ENCODE measurements at regions not wholly inside any gene's neighbourhood (a gene's known extent, or its start where the extent isn't known, plus 50 kb on each side); places are given as distances from the start of the nearest gene placed in this dataset.

GRCh38 chr1:177790566-177790965, 179.3 kb downstream of the SEC16B start:
- Histone ChIP-seq H3K4me3 (ENCODE audit: low read depth, low read length) (no peak overlapping the region), H3K27ac (ENCODE audit: low read depth) (no peak overlapping the region), H3K4me1 (ENCODE audit: insufficient read depth) (no peaks in the 10 kb centered on the region), H3K36me3 (ENCODE audit: insufficient read depth) (no peaks in the 10 kb centered on the region)
- DNase-seq (ENCODE audit: extremely low spot score), result no peak

GRCh38 chr1:177789956-177790355, 179.9 kb downstream of the SEC16B start:
- Histone ChIP-seq H3K27ac (ENCODE audit: low read depth) (no peak overlapping the region), H3K4me1 (ENCODE audit: insufficient read depth) (no peaks in the 10 kb centered on the region), H3K4me3 (ENCODE audit: low read depth, low read length) (no peak overlapping the region), H3K36me3 (ENCODE audit: insufficient read depth) (no peaks in the 10 kb centered on the region)
- 89% methylated on average over 3 of the region's 3 CpGs for WGBS
- DNase-seq (ENCODE audit: extremely low spot score), result no peak

GRCh38 chr1:177786176-177786745, 183.6 kb downstream of the SEC16B start:
- Histone ChIP-seq H3K4me1 (ENCODE audit: insufficient read depth) (no peaks in the 10 kb centered on the region), H3K27ac (ENCODE audit: low read depth) (no peak overlapping the region), H3K36me3 (ENCODE audit: insufficient read depth) (no peaks in the 10 kb centered on the region), H3K4me3 (ENCODE audit: low read depth, low read length) (no peak overlapping the region)
- no peak for DNase-seq (ENCODE audit: extremely low spot score)
- 68% methylated on average over 6 of the region's 6 CpGs for WGBS

GRCh38 chr1:177784936-177785335, 184.9 kb downstream of the SEC16B start:
- no peak for DNase-seq (ENCODE audit: extremely low spot score)
- Histone ChIP-seq H3K4me3 (ENCODE audit: low read depth, low read length) (no peak overlapping the region), H3K36me3 (ENCODE audit: insufficient read depth) (no peaks in the 10 kb centered on the region), H3K27ac (ENCODE audit: low read depth) (no peak overlapping the region), H3K4me1 (ENCODE audit: insufficient read depth) (no peaks in the 10 kb centered on the region)
- WGBS, result 56% methylated on average over 1 of the region's 1 CpG

- Histone ChIP-seq H3K4me3 (ENCODE audit: low read depth, low read length) (no peak overlapping the region), H3K4me1 (ENCODE audit: insufficient read depth) (no peaks in the 10 kb centered on the region), H3K27ac (ENCODE audit: low read depth) (no peak overlapping the region), H3K36me3 (ENCODE audit: insufficient read depth) (no peaks in the 10 kb centered on the region)
- WGBS, result 82% methylated on average over 1 of the region's 1 CpG
- DNase-seq (ENCODE audit: extremely low spot score), result no peak
These were observed 185.4 kb downstream of the SEC16B start for GRCh38 chr1:177784409-177784808.

- H3K4me3 ChIP-seq (ENCODE audit: low read depth, low read length), result no peak overlapping the region
- WGBS, result 68% methylated on average over 4 of the region's 4 CpGs
- H3K4me1 ChIP-seq (ENCODE audit: insufficient read depth), result no peaks in the 10 kb centered on the region
- H3K36me3 ChIP-seq (ENCODE audit: insufficient read depth), result no peaks in the 10 kb centered on the region
- DNase-seq (ENCODE audit: extremely low spot score), result no peak
- H3K27ac ChIP-seq (ENCODE audit: low read depth), result no peak overlapping the region
These were observed 186.8 kb downstream of the SEC16B start for GRCh38 chr1:177783051-177783450.

- 26% methylated on average over 5 of the region's 5 CpGs for WGBS
- peak; percentile 32 for DNase-seq (ENCODE audit: extremely low spot score)
These were observed 189.7 kb downstream of the SEC16B start for GRCh38 chr1:177780096-177780700.

GRCh38 chr1:177779166-177779965, 190.5 kb downstream of the SEC16B start:
- no peak overlapping the region for H3K27ac ChIP-seq (ENCODE audit: low read depth)
- no peak overlapping the region for H3K4me3 ChIP-seq (ENCODE audit: low read depth, low read length)
- no peaks in the 10 kb centered on the region for H3K36me3 ChIP-seq (ENCODE audit: insufficient read depth)
- no peak for DNase-seq (ENCODE audit: extremely low spot score)
- WGBS, result 53% methylated on average over 10 of the region's 10 CpGs
- no peaks in the 10 kb centered on the region for H3K4me1 ChIP-seq (ENCODE audit: insufficient read depth)

More at GRCh38 chr1:177780096-177780700, 189.7 kb downstream of the SEC16B start:
- H3K4me3 ChIP-seq (ENCODE audit: low read depth, low read length), result no peak overlapping the region
- H3K4me1 ChIP-seq (ENCODE audit: insufficient read depth), result no peaks in the 10 kb centered on the region
- H3K27ac ChIP-seq (ENCODE audit: low read depth), result no peak overlapping the region
- H3K36me3 ChIP-seq (ENCODE audit: insufficient read depth), result no peaks in the 10 kb centered on the region

GRCh38 chr1:177775924-177776323, 193.9 kb downstream of the SEC16B start:
- 65% methylated on average over 4 of the region's 4 CpGs for WGBS
- DNase-seq (ENCODE audit: extremely low spot score), result no peak
- Histone ChIP-seq H3K4me3 (ENCODE audit: low read depth, low read length) (no peak overlapping the region), H3K27ac (ENCODE audit: low read depth) (no peak overlapping the region), H3K36me3 (ENCODE audit: insufficient read depth) (no peaks in the 10 kb centered on the region), H3K4me1 (ENCODE audit: insufficient read depth) (no peaks in the 10 kb centered on the region)

- no peak for DNase-seq (ENCODE audit: extremely low spot score)
- H3K36me3 ChIP-seq (ENCODE audit: insufficient read depth), result no peaks in the 10 kb centered on the region
- H3K4me3 ChIP-seq (ENCODE audit: low read depth, low read length), result no peak overlapping the region
- 81% methylated on average over 3 of the region's 3 CpGs for WGBS
- no peaks in the 10 kb centered on the region for H3K4me1 ChIP-seq (ENCODE audit: insufficient read depth)
- no peak overlapping the region for H3K27ac ChIP-seq (ENCODE audit: low read depth)
These were observed 197.4 kb downstream of the SEC16B start for GRCh38 chr1:177772386-177772960.

GRCh38 chr1:177771688-177772087, 198.2 kb downstream of the SEC16B start:
- no peak for DNase-seq (ENCODE audit: extremely low spot score)
- Histone ChIP-seq H3K4me3 (ENCODE audit: low read depth, low read length) (no peak overlapping the region), H3K27ac (ENCODE audit: low read depth) (no peak overlapping the region)

GRCh38 chr1:177770096-177770495, 199.8 kb downstream of the SEC16B start:
- Histone ChIP-seq H3K27ac (ENCODE audit: low read depth) (no peak overlapping the region), H3K4me1 (ENCODE audit: insufficient read depth) (no peaks in the 10 kb centered on the region), H3K4me3 (ENCODE audit: low read depth, low read length) (no peak overlapping the region), H3K36me3 (ENCODE audit: insufficient read depth) (no peaks in the 10 kb centered on the region)
- DNase-seq (ENCODE audit: extremely low spot score), result no peak

More at GRCh38 chr1:177771688-177772087, 198.2 kb downstream of the SEC16B start:
- WGBS, result 77% methylated on average over 2 of the region's 2 CpGs
- H3K4me1 ChIP-seq (ENCODE audit: insufficient read depth), result no peaks in the 10 kb centered on the region
- H3K36me3 ChIP-seq (ENCODE audit: insufficient read depth), result no peaks in the 10 kb centered on the region

GRCh38 chr1:177755851-177756560, 213.9 kb downstream of the SEC16B start:
- 56% methylated on average over 7 of the region's 7 CpGs for WGBS
- no peaks in the 10 kb centered on the region for H3K36me3 ChIP-seq (ENCODE audit: insufficient read depth)
- no peak overlapping the region for H3K27ac ChIP-seq (ENCODE audit: low read depth)
- H3K4me1 ChIP-seq (ENCODE audit: insufficient read depth), result no peaks in the 10 kb centered on the region
- no peak overlapping the region for H3K4me3 ChIP-seq (ENCODE audit: low read depth, low read length)
- no peak for DNase-seq (ENCODE audit: extremely low spot score)

Measured in urinary bladder (tissue), 3 donors.